ENCODE measurements at regions not wholly inside any gene's neighbourhood (a gene's known extent, or its start where the extent isn't known, plus 50 kb on each side); places are given as distances from the start of the nearest gene placed in this dataset.

DNA sequence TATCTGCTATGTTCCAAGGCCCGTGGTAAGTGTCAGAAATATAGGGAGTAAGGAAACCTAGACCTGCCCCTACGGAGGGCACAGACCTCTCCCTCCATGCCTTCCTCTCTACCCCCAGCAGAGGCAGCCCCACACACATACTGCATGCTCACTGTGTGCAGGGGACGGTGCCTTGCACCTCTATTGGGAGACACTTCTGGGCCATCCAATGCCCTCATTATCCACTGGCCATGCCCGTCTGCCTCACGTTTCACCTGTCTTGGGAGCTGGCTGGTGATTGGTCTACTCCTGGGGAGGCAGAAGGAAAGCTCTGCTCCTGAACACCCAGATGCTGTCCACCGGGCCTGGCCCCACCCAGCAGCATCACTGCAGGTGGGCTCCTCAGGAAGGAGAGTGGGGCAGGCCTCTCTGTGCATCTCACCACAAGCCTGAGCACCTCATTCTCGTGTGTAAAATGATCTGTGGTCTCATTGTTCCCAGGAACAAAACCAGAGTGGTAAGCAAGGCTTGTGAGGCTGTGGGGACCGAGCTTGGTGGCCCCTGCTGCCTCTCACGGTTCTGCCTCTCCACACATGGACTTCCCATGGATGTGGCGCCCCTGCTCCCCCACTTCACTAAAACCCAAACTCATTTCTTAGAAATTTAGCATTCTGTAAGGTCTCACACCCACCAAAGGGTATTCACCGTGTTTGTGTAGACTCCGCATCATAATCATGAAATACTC lies 312.5 kb upstream of the HS6ST1 start:
- Histone ChIP-seq H2AFZ (ENCODE audit: control insufficient read depth, low read length) (no peak overlapping the region), H3K4me1 (ENCODE audit: control insufficient read depth, extremely low read depth, insufficient read depth, low read length) (no peaks in the 10 kb centered on the region), H3K9ac (ENCODE audit: control insufficient read depth, extremely low read depth, insufficient read depth, low read length) (no peak overlapping the region), H3K79me2 (ENCODE audit: control insufficient read depth, insufficient read depth, low read length) (no peaks in the 10 kb centered on the region), H3K27ac (ENCODE audit: control insufficient read depth, insufficient read depth, low read length) (no peak overlapping the region), H4K20me1 (ENCODE audit: control insufficient read depth, extremely low read depth, insufficient read depth, low read length) (no peaks in the 10 kb centered on the region), H3K4me2 (ENCODE audit: control insufficient read depth, extremely low read depth, insufficient read depth, low read depth, low read length) (no peak overlapping the region), H3K9me1 (ENCODE audit: control insufficient read depth, extremely low read depth, insufficient read depth, low read length) (no peaks in the 10 kb centered on the region), H3K27me3 (ENCODE audit: control insufficient read depth, extremely low read depth, insufficient read depth, low read length) (no peaks in the 10 kb centered on the region), H3K9me3 (ENCODE audit: control insufficient read depth, low read depth, low read length) (no peaks in the 10 kb centered on the region), H3K4me3 (ENCODE audit: control insufficient read depth in 2 of 3, extremely low read depth in 1 of 3, insufficient read depth in 2 of 3, low read depth in 1 of 3, low read length in 3 of 3) (no peak overlapping the region), H3K36me3 (ENCODE audit: control insufficient read depth in 2 of 2, extremely low read depth in 1 of 2, insufficient read depth in 2 of 2, low read length in 2 of 2) (no peaks in the 10 kb centered on the region)
- no peak for DNase-seq (ENCODE audit: low read depth, low spot score)
- TF ChIP-seq, protein P1, sequence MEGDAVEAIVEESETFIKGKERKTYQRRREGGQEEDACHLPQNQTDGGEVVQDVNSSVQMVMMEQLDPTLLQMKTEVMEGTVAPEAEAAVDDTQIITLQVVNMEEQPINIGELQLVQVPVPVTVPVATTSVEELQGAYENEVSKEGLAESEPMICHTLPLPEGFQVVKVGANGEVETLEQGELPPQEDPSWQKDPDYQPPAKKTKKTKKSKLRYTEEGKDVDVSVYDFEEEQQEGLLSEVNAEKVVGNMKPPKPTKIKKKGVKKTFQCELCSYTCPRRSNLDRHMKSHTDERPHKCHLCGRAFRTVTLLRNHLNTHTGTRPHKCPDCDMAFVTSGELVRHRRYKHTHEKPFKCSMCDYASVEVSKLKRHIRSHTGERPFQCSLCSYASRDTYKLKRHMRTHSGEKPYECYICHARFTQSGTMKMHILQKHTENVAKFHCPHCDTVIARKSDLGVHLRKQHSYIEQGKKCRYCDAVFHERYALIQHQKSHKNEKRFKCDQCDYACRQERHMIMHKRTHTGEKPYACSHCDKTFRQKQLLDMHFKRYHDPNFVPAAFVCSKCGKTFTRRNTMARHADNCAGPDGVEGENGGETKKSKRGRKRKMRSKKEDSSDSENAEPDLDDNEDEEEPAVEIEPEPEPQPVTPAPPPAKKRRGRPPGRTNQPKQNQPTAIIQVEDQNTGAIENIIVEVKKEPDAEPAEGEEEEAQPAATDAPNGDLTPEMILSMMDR (optimal IDR thresholded peaks at IDR 0.05 in 1 of 3, IDR thresholded peaks at IDR 0.05 in 1 of 3, conservative IDR thresholded peaks at IDR 0.05 in 1 of 3; ENCODE audit: extremely low read depth in 1 of 3, insufficient read depth in 2 of 3, low read length in 3 of 3) = no peak
- TF ChIP-seq EZH2 (IDR thresholded peaks at IDR 0.05; ENCODE audit: low read length) = no peak
- no peak for FAIRE-seq
- dilution Hi-C loops (cut with MboI; ENCODE audit: extremely low pct_ligation_motif_present, low sequenced_read_pairs) = no loop called here

DNA sequence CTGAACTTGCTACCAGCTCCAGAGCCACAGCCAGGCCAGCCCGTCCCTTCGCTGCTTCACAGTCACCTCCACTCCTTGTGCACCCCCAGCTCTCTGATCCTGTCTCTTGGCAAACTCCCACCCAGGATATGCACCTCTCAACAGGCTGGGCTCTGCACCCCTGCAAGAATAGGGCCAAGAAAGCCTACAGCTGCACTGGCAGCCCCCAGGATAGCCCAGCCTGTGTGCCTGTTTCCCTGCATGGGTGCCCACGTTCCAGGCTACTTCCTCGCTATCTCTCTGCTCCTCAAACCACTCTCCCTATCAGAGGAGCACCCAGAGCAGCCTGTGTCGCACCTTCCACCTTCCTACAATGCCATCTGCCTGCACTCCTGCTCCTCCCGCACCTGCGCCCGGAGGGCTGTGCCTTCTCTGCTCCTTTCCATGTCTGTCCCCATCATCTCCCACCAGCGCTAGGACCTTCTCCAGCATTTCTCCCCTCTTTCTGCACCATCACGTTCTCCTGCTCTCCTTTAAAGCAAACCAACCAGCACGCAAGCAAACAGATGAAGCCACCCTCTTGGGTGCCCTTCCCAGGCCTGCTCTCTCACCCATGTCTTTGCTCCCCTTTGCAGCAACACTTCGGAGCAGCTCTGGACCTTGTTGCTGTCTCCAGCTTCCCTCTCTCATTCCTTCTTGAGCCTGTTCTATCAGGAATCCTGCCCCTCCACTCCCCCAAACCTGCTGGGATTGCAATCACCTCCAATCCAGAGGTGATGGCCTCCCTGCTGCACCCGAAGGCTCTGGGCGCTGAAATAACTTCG lies 313.2 kb upstream of the HS6ST1 start:
- Histone ChIP-seq H3K9me3 (ENCODE audit: control insufficient read depth, low read depth, low read length) (no peaks in the 10 kb centered on the region), H2AFZ (ENCODE audit: control insufficient read depth, low read length) (no peak overlapping the region), H3K27ac (ENCODE audit: control insufficient read depth, insufficient read depth, low read length) (no peak overlapping the region), H4K20me1 (ENCODE audit: control insufficient read depth, extremely low read depth, insufficient read depth, low read length) (no peaks in the 10 kb centered on the region), H3K79me2 (ENCODE audit: control insufficient read depth, insufficient read depth, low read length) (no peaks in the 10 kb centered on the region), H3K36me3 (ENCODE audit: control insufficient read depth in 2 of 2, extremely low read depth in 1 of 2, insufficient read depth in 2 of 2, low read length in 2 of 2) (no peaks in the 10 kb centered on the region), H3K9me1 (ENCODE audit: control insufficient read depth, extremely low read depth, insufficient read depth, low read length) (no peaks in the 10 kb centered on the region), H3K9ac (ENCODE audit: control insufficient read depth, extremely low read depth, insufficient read depth, low read length) (no peak overlapping the region), H3K4me3 (ENCODE audit: control insufficient read depth in 2 of 3, extremely low read depth in 1 of 3, insufficient read depth in 2 of 3, low read depth in 1 of 3, low read length in 3 of 3) (no peak overlapping the region), H3K27me3 (ENCODE audit: control insufficient read depth, extremely low read depth, insufficient read depth, low read length) (no peaks in the 10 kb centered on the region), H3K4me2 (ENCODE audit: control insufficient read depth, extremely low read depth, insufficient read depth, low read depth, low read length) (no peak overlapping the region), H3K4me1 (ENCODE audit: control insufficient read depth, extremely low read depth, insufficient read depth, low read length) (no peaks in the 10 kb centered on the region)
- DNase-seq (ENCODE audit: low read depth, low spot score) = no peak
- TF ChIP-seq EZH2 (IDR thresholded peaks at IDR 0.05; ENCODE audit: low read length) = no peak
- TF ChIP-seq, protein P1 (optimal IDR thresholded peaks at IDR 0.05 in 1 of 3, IDR thresholded peaks at IDR 0.05 in 1 of 3, conservative IDR thresholded peaks at IDR 0.05 in 1 of 3; ENCODE audit: extremely low read depth in 1 of 3, insufficient read depth in 2 of 3, low read length in 3 of 3) = no peak
- dilution Hi-C loops (cut with MboI; ENCODE audit: extremely low pct_ligation_motif_present, low sequenced_read_pairs) = no loop called here
- no peak for FAIRE-seq
